ENCODE measurements at regions not wholly inside any gene's neighbourhood (a gene's known extent, or its start where the extent isn't known, plus 50 kb on each side); places are given as distances from the start of the nearest gene placed in this dataset.

DNA sequence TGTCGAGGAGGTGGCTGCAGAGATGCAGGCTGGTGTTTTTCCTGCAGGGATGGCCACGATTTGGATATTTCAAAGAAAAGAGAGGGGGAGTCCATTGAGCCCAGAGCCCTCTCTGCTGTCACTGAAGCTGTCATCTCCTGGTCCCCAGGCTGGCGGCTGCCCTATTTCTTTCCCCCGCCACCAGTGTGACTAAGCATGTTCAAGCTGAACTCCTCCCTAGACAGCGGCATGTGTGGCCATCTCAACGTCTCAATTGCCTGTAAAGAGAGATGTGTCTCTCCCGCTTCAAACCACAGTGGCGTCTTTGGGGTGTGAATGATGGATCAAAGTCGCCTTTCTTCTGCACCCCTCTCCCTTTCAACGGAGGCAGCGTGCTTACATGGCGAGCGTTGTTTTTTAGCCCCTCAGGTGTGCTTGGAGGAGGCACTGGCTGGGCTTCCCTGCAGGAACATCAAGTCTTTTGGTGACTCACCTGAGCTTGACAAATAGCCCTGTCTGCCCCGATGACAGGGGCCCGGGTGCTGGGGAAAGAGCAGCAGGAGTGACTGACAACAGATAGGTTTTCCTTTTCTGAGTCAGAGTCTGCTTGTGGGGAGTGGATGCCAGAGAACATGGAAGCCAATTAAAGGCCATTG is 346.4 kb upstream of the AJAP1 start:
- TF ChIP-seq MYC (IDR thresholded peaks at IDR 0.05; ENCODE audit: low read depth, low read length) (no peak), FOS (IDR thresholded peaks at IDR 0.05; ENCODE audit: borderline replicate concordance, insufficient read depth, low read length) (no peak), POLR2A (IDR thresholded peaks at IDR 0.05; ENCODE audit: low read depth, low read length) (no peak), GATA2 (IDR thresholded peaks at IDR 0.05; ENCODE audit: insufficient read depth, insufficient read length, low read depth, low read length) (no peak), POLR2AphosphoS5 (IDR thresholded peaks at IDR 0.05; ENCODE audit: insufficient read depth, low read depth, low read length) (no peak), JUN (IDR thresholded peaks at IDR 0.05; ENCODE audit: borderline replicate concordance, insufficient read depth, insufficient read length, low read depth) (no peak)
- TF ChIP-seq, protein P1, sequence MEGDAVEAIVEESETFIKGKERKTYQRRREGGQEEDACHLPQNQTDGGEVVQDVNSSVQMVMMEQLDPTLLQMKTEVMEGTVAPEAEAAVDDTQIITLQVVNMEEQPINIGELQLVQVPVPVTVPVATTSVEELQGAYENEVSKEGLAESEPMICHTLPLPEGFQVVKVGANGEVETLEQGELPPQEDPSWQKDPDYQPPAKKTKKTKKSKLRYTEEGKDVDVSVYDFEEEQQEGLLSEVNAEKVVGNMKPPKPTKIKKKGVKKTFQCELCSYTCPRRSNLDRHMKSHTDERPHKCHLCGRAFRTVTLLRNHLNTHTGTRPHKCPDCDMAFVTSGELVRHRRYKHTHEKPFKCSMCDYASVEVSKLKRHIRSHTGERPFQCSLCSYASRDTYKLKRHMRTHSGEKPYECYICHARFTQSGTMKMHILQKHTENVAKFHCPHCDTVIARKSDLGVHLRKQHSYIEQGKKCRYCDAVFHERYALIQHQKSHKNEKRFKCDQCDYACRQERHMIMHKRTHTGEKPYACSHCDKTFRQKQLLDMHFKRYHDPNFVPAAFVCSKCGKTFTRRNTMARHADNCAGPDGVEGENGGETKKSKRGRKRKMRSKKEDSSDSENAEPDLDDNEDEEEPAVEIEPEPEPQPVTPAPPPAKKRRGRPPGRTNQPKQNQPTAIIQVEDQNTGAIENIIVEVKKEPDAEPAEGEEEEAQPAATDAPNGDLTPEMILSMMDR (IDR thresholded peaks at IDR 0.05; ENCODE audit: extremely low read depth in 1 of 2, insufficient read depth in 1 of 2, low read depth in 1 of 2, low read length in 2 of 2), result no peak
- TF ChIP-seq, protein P2, sequence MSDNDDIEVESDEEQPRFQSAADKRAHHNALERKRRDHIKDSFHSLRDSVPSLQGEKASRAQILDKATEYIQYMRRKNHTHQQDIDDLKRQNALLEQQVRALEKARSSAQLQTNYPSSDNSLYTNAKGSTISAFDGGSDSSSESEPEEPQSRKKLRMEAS (IDR thresholded peaks at IDR 0.05; ENCODE audit: insufficient read depth, insufficient read length), result no peak
- Histone ChIP-seq H3K4me3 (replicated peaks in 1 of 3; ENCODE audit: insufficient read depth in 1 of 3, low read depth in 1 of 3, low read length in 3 of 3) (no peak overlapping the region), H3K4me1 (ENCODE audit: control insufficient read depth, extremely low read depth, insufficient read depth, low read length) (no peaks in the 10 kb centered on the region), H3K79me2 (ENCODE audit: control insufficient read depth, insufficient read depth, low read length) (no peaks in the 10 kb centered on the region), H3K9me1 (replicated peaks; ENCODE audit: control insufficient read depth, extremely low read depth, insufficient read depth, low read length) (no peaks in the 10 kb centered on the region), H3K9ac (replicated peaks; ENCODE audit: extremely low read depth, insufficient read depth, low read length) (no peak overlapping the region), H3K4me2 (ENCODE audit: insufficient read depth, low read length) (no peak overlapping the region), H3K27ac (ENCODE audit: insufficient read depth, low read depth, low read length) (no peak overlapping the region), H4K20me1 (replicated peaks; ENCODE audit: control insufficient read depth, extremely low read depth, insufficient read depth, low read length) (no peaks in the 10 kb centered on the region), H2AFZ (ENCODE audit: low read depth, low read length) (no peak overlapping the region), H3K36me3 (ENCODE audit: control insufficient read depth in 2 of 2, extremely low read depth in 1 of 2, insufficient read depth in 2 of 2, low read length in 2 of 2) (no peaks in the 10 kb centered on the region), H3K9me3 (replicated peaks; ENCODE audit: control insufficient read depth, insufficient read depth, low read length) (peaks cover 7% of the 10 kb centered on the region), H3K27me3 (ENCODE audit: control insufficient read depth in 2 of 2, insufficient read depth in 2 of 2, low read length in 2 of 2) (no peaks in the 10 kb centered on the region)
- intact Hi-C loops (cut with micrococcal nuclease) (no loop called here), dilution Hi-C loops (cut with MboI; ENCODE audit: extremely low pct_ligation_motif_present, low sequenced_read_pairs) (no loop called here)
- FAIRE-seq, result no peak
- ChIA-PET POLR2A (no interaction called here), CTCF (no interaction called here)
- no peak for DNase-seq (ENCODE audit: low read depth, low spot score)
- BruUV-seq (replicated peaks), result no TSS peak
